ENCODE measurements at regions not wholly inside any gene's neighbourhood (a gene's known extent, or its start where the extent isn't known, plus 50 kb on each side); places are given as distances from the start of the nearest gene placed in this dataset.

DNA sequence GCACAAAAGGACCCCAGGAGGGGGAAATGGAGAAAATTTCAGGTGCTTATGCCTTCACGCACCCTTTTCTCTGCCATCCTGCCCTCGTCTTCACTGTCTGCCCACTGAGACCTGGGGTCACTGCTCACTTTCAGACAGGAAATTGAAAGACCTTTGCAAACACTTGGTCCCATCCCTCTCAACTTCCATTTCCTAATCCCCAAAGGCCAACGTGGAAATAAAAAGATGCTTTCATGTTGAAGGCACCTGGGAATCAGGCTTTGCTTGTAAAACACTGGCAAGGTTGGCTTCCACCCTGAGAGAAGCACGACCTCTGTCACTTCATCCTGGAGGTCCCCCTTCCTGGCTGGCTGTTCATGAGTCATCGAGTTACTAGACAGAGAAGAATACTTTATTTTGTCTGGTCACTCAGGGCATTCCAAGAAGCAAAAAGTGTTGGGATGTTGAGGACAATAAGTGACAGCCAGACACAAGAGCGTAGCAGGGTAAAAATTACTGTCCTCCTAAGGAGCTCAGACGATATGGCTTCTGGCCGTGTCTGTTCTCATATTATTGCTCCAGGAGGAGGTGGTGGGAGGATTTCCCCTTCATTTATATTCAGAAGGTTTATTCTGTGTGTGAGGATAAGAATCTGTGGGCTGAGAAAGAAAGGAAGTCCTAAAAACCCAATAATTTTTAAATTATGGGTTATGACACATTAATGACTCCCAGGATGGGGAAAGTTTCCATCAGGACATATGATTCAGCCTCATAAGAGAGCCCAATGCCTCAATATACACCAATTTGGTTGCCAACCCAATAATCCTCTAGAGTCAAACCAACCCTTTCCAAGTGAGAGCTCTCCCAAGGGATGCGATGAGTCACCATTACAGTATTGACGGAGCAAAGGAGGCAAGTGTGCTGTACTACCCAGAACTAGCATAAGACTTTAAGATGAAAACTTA, 409.0 kb downstream of the COG6 start:
- H3K4me3 ChIP-seq: no peak overlapping the region
- no peaks in the 10 kb centered on the region for H3K9me3 ChIP-seq
- no peaks in the 10 kb centered on the region for H3K36me3 ChIP-seq
- TF ChIP-seq CTCF (IDR thresholded peaks at IDR 0.05): no peak
- intact Hi-C loops (cut with DNase I): loop anchor here in 8 of 10 donors (5.0 to 10.0 kb wide), 7 partner anchors 120 to 618 kb away; partner anchors contain the start of gene FOXO1 (in 3 of the 8)
- DNase-seq (no peak), ATAC-seq (peak in 1 of 8 donors; percentile 4)
- H3K4me1 ChIP-seq: peaks cover 0 to 30% (median 2%) of the 10 kb centered on the region in 9 donors
- no peaks in the 10 kb centered on the region for H3K27me3 ChIP-seq
- WGBS, 2 donors: 77 to 80% methylated on average over 10 of the region's 10 CpGs
- no peak overlapping the region for H3K27ac ChIP-seq

DNA sequence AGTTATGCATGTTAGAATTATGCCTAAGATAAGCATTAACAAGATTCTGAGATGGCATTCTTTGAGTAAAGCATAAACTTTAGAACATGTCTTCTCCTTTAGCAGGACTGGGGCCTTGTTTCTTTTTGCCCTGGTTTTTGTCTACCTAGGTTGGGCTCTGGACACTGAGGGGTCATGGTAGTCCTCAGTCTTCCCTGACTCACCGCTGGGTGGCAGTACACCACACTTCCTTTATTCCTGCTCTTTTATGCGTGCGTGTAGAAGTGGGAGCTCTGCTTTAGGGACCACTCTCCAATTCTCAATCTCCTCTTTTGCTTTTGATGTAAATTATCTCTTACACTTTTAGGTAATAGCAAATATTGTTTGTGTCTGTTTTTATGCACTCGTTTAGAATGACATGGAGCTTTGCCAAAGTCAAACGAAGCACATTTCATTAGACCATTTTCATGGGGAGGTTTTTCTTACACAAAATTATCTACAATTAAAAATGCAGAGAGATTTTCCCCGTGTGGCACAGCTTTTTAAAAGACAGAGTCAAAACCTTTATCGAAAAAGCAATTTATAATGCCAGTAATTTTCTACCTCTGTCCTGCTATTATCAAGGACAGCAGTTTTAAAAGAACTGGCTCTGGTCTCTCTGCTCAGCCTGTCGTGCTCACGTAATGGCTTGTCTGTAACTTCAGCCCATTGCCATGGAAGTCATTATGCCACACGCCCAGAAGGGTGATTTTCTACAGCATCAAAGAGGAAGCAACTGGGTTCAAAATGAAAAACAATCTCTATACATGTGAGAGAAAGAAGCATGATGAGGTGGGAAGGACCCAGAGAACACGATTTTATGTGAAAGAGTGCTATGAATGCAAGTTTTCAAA, 413.9 kb downstream of the COG6 start:
- TF ChIP-seq CTCF (IDR thresholded peaks at IDR 0.05): peak; percentile 68 to 94 (median 88)
- ATAC-seq: peak; percentile 90 to 96 (median 92)
- Histone ChIP-seq H3K27ac (peak overlapping the region in 2 of 10 donors; percentile 3 to 4), H3K36me3 (no peaks in the 10 kb centered on the region), H3K4me1 (peaks cover 0 to 17% (median 7%) of the 10 kb centered on the region in 9 donors), H3K4me3 (peak overlapping the region in 4 of 10 donors; percentile 3 to 25 (median 15)), H3K27me3 (no peaks in the 10 kb centered on the region), H3K9me3 (no peaks in the 10 kb centered on the region)
- peak; percentile 78 to 83 for DNase-seq
- intact Hi-C loops (cut with DNase I): loop anchor here (1.0 to 10.0 kb wide), 15 partner anchors 123 to 615 kb away; partner anchors contain the start of gene FOXO1 (in 4 of the 10)
- 26 to 28% methylated on average over 11 of the region's 11 CpGs for WGBS, 2 donors

GRCh38 chr13:40070357-40070756, 414.9 kb downstream of the COG6 start:
- no peaks in the 10 kb centered on the region for H3K27me3 ChIP-seq
- H3K9me3 ChIP-seq: no peaks in the 10 kb centered on the region
- peaks cover 0 to 9% (median 7%) of the 10 kb centered on the region in 9 donors for H3K4me1 ChIP-seq
- ATAC-seq: no peak
- WGBS, 2 donors: 89% methylated on average over 3 of the region's 3 CpGs
- no peak for DNase-seq
- no peaks in the 10 kb centered on the region for H3K36me3 ChIP-seq
- no peak overlapping the region for H3K27ac ChIP-seq
- intact Hi-C loops (cut with DNase I): loop anchor here in 4 of 10 donors (5.0 to 10.0 kb wide), 5 partner anchors 124 to 597 kb away; partner anchors contain the start of gene FOXO1 (in 1 of the 4)
- no peak for TF ChIP-seq CTCF (IDR thresholded peaks at IDR 0.05)
- no peak overlapping the region for H3K4me3 ChIP-seq

- intact Hi-C loops (cut with DNase I): loop anchor here in 4 of 10 donors (5.0 to 10.0 kb wide), 5 partner anchors 122 to 595 kb away; partner anchors contain the start of gene FOXO1 (in 1 of the 4)
- H3K4me1 ChIP-seq: peaks cover 0 to 9% (median 7%) of the 10 kb centered on the region in 9 donors
- TF ChIP-seq CTCF (IDR thresholded peaks at IDR 0.05): no peak
- no peak overlapping the region for H3K27ac ChIP-seq
- no peaks in the 10 kb centered on the region for H3K27me3 ChIP-seq
- no peak overlapping the region for H3K4me3 ChIP-seq
- no peak for ATAC-seq
- no peak for DNase-seq
- H3K9me3 ChIP-seq: no peaks in the 10 kb centered on the region
- no peaks in the 10 kb centered on the region for H3K36me3 ChIP-seq
- WGBS, 2 donors: 81 to 90% methylated on average over 4 of the region's 4 CpGs
These were observed 417.2 kb downstream of the COG6 start for GRCh38 chr13:40072663-40073120.

Measured in heart right ventricle (tissue), 16 donors.